ENCODE measurements at regions not wholly inside any gene's neighbourhood (a gene's known extent, or its start where the extent isn't known, plus 50 kb on each side); places are given as distances from the start of the nearest gene placed in this dataset.

DNA sequence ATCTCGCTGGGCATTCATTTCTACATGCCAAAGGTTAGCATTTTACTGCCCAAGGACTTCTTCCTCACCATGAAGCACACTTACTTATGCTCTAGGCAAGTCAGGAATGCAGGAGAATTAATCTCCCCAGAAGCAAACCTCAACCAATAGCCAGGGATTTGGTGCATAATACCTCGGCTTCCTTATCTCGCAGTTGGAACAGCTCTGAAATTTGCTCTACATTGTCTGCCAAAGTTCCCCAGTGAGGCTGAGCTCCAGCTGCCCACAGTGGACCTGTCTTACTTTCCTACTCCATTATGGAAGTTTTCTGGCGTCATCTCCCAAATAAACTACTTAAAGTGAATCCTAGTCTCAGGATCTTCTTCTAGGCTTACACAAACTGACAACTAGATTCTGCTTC is 57.6 kb upstream of the PPM1J start:
- Histone ChIP-seq H3K36me3 (ENCODE audit: control insufficient read depth in 2 of 2, insufficient read depth in 1 of 2, low read length in 2 of 2) (no peaks in the 10 kb centered on the region), H3K27ac (ENCODE audit: extremely low read depth, low read depth, low read length) (no peak overlapping the region), H3K9me3 (ENCODE audit: control insufficient read depth, insufficient read depth, low read depth, low read length) (no peaks in the 10 kb centered on the region), H3K4me1 (ENCODE audit: control insufficient read depth, insufficient read depth, low read length) (no peaks in the 10 kb centered on the region), H3K4me3 (ENCODE audit: low read depth, low read length) (no peak overlapping the region)
- ChIA-PET POLR2A (no interaction called here), CTCF (no interaction called here)
- TF ChIP-seq HOXC10 (CRISPR knock-in tag; IDR thresholded peaks at IDR 0.05) (no peak), ZNF561 (tag by site-specific recombination; IDR thresholded peaks at IDR 0.05; ENCODE audit: borderline replicate concordance) (no peak)

DNA sequence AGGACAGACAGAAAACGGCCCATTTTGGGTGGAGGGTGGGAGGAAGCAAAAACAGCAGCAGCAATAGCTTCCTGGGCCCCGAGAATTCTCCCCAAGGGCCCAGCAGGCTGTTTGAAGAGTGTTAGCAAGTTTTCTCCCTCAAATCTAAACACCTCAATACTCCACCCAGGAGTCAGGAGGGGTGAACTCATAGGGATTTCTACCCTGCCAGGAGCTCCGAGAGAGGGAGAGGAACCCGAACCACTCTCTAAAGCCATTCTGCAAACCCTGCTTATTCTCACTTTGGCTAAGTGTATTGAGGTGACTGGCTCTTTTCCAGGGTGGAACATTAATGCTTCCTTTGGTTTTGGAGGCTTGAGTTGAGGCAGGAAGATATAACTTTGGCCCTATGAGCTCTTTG is 55.6 kb upstream of the PPM1J start:
- CTCF ChIA-PET = interaction anchor here (0.5 to 0.7 kb wide), 2 partner anchors 32 to 54 kb away, joined by 3 to 4 read pairs; no protein-coding TSS in a partner anchor

DNA sequence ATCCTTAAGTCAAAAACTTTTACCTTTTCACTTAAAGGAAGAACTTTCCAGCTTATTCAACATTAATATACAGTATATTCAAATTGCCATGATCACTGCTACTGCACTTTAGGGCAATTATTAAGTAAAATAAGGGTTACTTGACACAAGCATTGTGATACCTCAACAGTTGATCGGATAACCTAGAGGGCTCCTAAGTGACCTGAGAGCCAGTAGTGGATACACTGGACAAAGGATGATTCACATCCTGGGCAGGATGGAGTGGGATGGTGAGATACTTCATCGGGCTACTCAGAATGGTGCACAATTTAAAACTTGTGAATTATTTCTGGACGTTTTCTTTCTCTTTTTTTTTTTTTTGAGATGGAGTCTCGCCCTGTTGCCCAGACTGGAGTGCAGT is 54.5 kb upstream of the PPM1J start:
- Histone ChIP-seq H3K9me3 (ENCODE audit: control insufficient read depth, insufficient read depth, low read depth, low read length) (no peaks in the 10 kb centered on the region), H3K27ac (ENCODE audit: extremely low read depth, low read depth, low read length) (no peak overlapping the region), H3K36me3 (ENCODE audit: control insufficient read depth in 2 of 2, insufficient read depth in 1 of 2, low read length in 2 of 2) (no peaks in the 10 kb centered on the region), H3K4me3 (ENCODE audit: low read depth, low read length) (no peak overlapping the region), H3K4me1 (ENCODE audit: control insufficient read depth, insufficient read depth, low read length) (no peaks in the 10 kb centered on the region)
- ChIA-PET POLR2A (no interaction called here), CTCF (interaction anchor here (0.7 kb wide), 1 partner anchor 551 kb away, joined by 3 read pairs; no protein-coding TSS in a partner anchor)
- TF ChIP-seq, protein P1, sequence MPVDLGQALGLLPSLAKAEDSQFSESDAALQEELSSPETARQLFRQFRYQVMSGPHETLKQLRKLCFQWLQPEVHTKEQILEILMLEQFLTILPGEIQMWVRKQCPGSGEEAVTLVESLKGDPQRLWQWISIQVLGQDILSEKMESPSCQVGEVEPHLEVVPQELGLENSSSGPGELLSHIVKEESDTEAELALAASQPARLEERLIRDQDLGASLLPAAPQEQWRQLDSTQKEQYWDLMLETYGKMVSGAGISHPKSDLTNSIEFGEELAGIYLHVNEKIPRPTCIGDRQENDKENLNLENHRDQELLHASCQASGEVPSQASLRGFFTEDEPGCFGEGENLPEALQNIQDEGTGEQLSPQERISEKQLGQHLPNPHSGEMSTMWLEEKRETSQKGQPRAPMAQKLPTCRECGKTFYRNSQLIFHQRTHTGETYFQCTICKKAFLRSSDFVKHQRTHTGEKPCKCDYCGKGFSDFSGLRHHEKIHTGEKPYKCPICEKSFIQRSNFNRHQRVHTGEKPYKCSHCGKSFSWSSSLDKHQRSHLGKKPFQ (tag by site-specific recombination; IDR thresholded peaks at IDR 0.05) = no peak
- TF ChIP-seq ZNF529 (tag by site-specific recombination; IDR thresholded peaks at IDR 0.05; ENCODE audit: insufficient replicate concordance) (no peak), ZNF37A (tag by site-specific recombination; IDR thresholded peaks at IDR 0.05) (no peak), KLF9 (tag by site-specific recombination; IDR thresholded peaks at IDR 0.05; ENCODE audit: low read depth) (no peak), ZNF121 (tag by site-specific recombination; IDR thresholded peaks at IDR 0.05) (no peak), OVOL3 (tag by site-specific recombination; IDR thresholded peaks at IDR 0.05) (no peak)
- TF ChIP-seq, protein P2, sequence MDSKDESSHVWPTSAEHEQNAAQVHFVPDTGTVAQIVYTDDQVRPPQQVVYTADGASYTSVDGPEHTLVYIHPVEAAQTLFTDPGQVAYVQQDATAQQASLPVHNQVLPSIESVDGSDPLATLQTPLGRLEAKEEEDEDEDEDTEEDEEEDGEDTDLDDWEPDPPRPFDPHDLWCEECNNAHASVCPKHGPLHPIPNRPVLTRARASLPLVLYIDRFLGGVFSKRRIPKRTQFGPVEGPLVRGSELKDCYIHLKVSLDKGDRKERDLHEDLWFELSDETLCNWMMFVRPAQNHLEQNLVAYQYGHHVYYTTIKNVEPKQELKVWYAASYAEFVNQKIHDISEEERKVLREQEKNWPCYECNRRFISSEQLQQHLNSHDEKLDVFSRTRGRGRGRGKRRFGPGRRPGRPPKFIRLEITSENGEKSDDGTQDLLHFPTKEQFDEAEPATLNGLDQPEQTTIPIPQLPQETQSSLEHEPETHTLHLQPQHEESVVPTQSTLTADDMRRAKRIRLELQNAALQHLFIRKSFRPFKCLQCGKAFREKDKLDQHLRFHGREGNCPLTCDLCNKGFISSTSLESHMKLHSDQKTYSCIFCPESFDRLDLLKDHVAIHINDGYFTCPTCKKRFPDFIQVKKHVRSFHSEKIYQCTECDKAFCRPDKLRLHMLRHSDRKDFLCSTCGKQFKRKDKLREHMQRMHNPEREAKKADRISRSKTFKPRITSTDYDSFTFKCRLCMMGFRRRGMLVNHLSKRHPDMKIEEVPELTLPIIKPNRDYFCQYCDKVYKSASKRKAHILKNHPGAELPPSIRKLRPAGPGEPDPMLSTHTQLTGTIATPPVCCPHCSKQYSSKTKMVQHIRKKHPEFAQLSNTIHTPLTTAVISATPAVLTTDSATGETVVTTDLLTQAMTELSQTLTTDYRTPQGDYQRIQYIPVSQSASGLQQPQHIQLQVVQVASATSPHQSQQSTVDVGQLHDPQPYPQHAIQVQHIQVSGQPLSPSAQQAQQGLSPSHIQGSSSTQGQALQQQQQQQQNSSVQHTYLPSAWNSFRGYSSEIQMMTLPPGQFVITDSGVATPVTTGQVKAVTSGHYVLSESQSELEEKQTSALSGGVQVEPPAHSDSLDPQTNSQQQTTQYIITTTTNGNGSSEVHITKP (tag by site-specific recombination; IDR thresholded peaks at IDR 0.05) = no peak

More for the DNA sequence above, 55.6 kb upstream of the PPM1J start:
- Histone ChIP-seq H3K9me3 (ENCODE audit: control insufficient read depth, insufficient read depth, low read depth, low read length) (no peaks in the 10 kb centered on the region), H3K27ac (ENCODE audit: extremely low read depth, low read depth, low read length) (no peak overlapping the region), H3K4me3 (ENCODE audit: low read depth, low read length) (no peak overlapping the region), H3K4me1 (ENCODE audit: control insufficient read depth, insufficient read depth, low read length) (no peaks in the 10 kb centered on the region), H3K36me3 (ENCODE audit: control insufficient read depth in 2 of 2, insufficient read depth in 1 of 2, low read length in 2 of 2) (no peaks in the 10 kb centered on the region)
- TF ChIP-seq SP7 (tag by site-specific recombination; IDR thresholded peaks at IDR 0.05) = no peak
- no peak for TF ChIP-seq REPIN1 (tag by site-specific recombination; IDR thresholded peaks at IDR 0.05; ENCODE audit: low read depth)
- TF ChIP-seq ZNF548 (tag by site-specific recombination; IDR thresholded peaks at IDR 0.05) = no peak
- TF ChIP-seq TCF7L2 (IDR thresholded peaks at IDR 0.05; ENCODE audit: borderline replicate concordance, low read depth, low read length) = no peak
- TF ChIP-seq SP3 (tag by site-specific recombination; IDR thresholded peaks at IDR 0.05) = no peak
- no peak for TF ChIP-seq TRIM28 (IDR thresholded peaks at IDR 0.05; ENCODE audit: borderline replicate concordance, low read length)
- TF ChIP-seq ZNF416 (tag by site-specific recombination; IDR thresholded peaks at IDR 0.05) = no peak
- no peak for TF ChIP-seq ZNF184 (tag by site-specific recombination; IDR thresholded peaks at IDR 0.05)
- TF ChIP-seq YY1 (tag by site-specific recombination; IDR thresholded peaks at IDR 0.05) = no peak
- TF ChIP-seq, protein P3, sequence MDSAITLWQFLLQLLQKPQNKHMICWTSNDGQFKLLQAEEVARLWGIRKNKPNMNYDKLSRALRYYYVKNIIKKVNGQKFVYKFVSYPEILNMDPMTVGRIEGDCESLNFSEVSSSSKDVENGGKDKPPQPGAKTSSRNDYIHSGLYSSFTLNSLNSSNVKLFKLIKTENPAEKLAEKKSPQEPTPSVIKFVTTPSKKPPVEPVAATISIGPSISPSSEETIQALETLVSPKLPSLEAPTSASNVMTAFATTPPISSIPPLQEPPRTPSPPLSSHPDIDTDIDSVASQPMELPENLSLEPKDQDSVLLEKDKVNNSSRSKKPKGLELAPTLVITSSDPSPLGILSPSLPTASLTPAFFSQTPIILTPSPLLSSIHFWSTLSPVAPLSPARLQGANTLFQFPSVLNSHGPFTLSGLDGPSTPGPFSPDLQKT (IDR thresholded peaks at IDR 0.05; ENCODE audit: borderline replicate concordance, low read depth, low read length) = no peak
- TF ChIP-seq, protein P4, sequence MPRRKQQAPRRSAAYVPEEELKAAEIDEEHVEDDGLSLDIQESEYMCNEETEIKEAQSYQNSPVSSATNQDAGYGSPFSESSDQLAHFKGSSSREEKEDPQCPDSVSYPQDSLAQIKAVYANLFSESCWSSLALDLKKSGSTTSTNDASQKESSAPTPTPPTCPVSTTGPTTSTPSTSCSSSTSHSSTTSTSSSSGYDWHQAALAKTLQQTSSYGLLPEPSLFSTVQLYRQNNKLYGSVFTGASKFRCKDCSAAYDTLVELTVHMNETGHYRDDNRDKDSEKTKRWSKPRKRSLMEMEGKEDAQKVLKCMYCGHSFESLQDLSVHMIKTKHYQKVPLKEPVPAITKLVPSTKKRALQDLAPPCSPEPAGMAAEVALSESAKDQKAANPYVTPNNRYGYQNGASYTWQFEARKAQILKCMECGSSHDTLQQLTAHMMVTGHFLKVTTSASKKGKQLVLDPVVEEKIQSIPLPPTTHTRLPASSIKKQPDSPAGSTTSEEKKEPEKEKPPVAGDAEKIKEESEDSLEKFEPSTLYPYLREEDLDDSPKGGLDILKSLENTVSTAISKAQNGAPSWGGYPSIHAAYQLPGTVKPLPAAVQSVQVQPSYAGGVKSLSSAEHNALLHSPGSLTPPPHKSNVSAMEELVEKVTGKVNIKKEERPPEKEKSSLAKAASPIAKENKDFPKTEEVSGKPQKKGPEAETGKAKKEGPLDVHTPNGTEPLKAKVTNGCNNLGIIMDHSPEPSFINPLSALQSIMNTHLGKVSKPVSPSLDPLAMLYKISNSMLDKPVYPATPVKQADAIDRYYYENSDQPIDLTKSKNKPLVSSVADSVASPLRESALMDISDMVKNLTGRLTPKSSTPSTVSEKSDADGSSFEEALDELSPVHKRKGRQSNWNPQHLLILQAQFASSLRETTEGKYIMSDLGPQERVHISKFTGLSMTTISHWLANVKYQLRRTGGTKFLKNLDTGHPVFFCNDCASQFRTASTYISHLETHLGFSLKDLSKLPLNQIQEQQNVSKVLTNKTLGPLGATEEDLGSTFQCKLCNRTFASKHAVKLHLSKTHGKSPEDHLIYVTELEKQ (tag by site-specific recombination; IDR thresholded peaks at IDR 0.05; ENCODE audit: borderline replicate concordance) = no peak
- TF ChIP-seq ZNF112 (tag by site-specific recombination; IDR thresholded peaks at IDR 0.05) = no peak
- TF ChIP-seq ZNF211 (tag by site-specific recombination; IDR thresholded peaks at IDR 0.05; ENCODE audit: low read depth) = no peak
- no peak for TF ChIP-seq ZNF549 (tag by site-specific recombination; IDR thresholded peaks at IDR 0.05)
- POLR2A ChIA-PET = no interaction called here

Data from HEK293 (cell line).